ENCODE measurements at regions not wholly inside any gene's neighbourhood (a gene's known extent, or its start where the extent isn't known, plus 50 kb on each side); places are given as distances from the start of the nearest gene placed in this dataset.

DNA sequence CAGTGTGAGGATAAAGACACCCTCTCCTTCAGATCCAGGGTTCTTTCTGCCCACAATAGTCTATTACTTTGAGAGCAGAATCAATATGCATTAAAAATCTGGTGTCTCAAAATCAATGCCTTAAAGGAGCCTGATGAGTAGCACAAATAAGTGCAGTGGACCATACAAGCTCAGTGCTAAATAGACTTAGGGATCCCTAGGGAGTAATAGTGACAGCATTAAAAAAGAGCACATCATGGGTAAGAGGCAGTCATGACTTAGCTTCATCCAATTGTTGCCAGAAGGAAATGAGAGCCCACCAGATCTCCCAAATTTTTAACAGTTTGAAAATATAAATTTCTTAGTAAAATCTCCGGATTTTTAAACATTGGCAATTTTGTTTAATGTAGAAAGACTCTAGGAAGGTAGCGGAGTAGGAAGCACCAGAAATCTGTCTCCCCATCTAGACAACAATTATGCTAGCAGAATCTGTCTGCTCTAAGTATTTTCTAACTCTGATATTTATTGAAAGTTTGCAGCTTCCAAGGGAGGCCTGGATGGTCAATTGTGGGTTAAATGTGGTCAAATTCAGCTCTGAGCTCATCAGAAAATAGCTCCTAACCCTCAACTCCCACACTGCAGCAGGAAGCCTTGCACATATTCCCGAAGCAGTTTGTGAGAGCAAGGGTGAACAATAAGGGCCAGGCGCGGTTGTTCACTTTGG is 443.9 kb downstream of the TLE1 start:
- intact Hi-C loops (cut with DNase I) = no loop called here
- Histone ChIP-seq H3K9me3 (peaks cover 0 to 15% (median 0%) of the 10 kb centered on the region in 12 donors), H3K27me3 (no peaks in the 10 kb centered on the region), H3K27ac (no peak overlapping the region), H3K4me1 (no peaks in the 10 kb centered on the region), H3K4me3 (no peak overlapping the region), H3K36me3 (no peaks in the 10 kb centered on the region)
- ATAC-seq (no peak), DNase-seq (no peak)
- 65 to 72% (median 68%) methylated on average over 5 of the region's 5 CpGs for WGBS, 4 donors
- TF ChIP-seq, protein P1, sequence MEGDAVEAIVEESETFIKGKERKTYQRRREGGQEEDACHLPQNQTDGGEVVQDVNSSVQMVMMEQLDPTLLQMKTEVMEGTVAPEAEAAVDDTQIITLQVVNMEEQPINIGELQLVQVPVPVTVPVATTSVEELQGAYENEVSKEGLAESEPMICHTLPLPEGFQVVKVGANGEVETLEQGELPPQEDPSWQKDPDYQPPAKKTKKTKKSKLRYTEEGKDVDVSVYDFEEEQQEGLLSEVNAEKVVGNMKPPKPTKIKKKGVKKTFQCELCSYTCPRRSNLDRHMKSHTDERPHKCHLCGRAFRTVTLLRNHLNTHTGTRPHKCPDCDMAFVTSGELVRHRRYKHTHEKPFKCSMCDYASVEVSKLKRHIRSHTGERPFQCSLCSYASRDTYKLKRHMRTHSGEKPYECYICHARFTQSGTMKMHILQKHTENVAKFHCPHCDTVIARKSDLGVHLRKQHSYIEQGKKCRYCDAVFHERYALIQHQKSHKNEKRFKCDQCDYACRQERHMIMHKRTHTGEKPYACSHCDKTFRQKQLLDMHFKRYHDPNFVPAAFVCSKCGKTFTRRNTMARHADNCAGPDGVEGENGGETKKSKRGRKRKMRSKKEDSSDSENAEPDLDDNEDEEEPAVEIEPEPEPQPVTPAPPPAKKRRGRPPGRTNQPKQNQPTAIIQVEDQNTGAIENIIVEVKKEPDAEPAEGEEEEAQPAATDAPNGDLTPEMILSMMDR (IDR thresholded peaks at IDR 0.05) = no peak
- TF ChIP-seq POLR2A (IDR thresholded peaks at IDR 0.05) = no peak

DNA sequence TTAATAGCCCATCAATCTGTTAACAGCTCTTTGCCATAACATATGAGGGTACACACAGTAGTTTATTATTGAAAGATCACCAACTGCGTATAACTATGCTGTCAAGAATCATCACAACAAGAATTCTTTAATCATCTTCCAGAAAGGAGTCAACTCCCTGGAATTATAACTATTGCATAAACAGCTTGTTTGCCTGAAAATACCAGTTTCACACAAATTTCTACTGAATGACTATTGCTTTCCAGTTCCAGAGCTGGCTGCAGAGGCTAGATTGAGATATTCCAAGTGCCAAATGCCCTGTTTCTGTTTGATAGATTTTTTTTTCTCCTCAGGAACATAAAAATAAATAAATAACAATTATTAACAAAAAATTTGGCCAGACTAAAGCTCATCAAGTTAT is 444.7 kb downstream of the TLE1 start:
- no peaks in the 10 kb centered on the region for H3K36me3 ChIP-seq
- no peak for DNase-seq
- no peak overlapping the region for H3K27ac ChIP-seq
- WGBS, 4 donors = 87 to 97% (median 93%) methylated on average over 1 of the region's 1 CpG
- intact Hi-C loops (cut with DNase I) = no loop called here
- no peaks in the 10 kb centered on the region for H3K4me1 ChIP-seq
- no peak overlapping the region for H3K4me3 ChIP-seq
- ATAC-seq = no peak
- TF ChIP-seq, protein P1 (IDR thresholded peaks at IDR 0.05) = no peak
- no peak for TF ChIP-seq POLR2A (IDR thresholded peaks at IDR 0.05)
- H3K9me3 ChIP-seq = peaks cover 0 to 8% (median 0%) of the 10 kb centered on the region in 12 donors
- H3K27me3 ChIP-seq = no peaks in the 10 kb centered on the region

DNA sequence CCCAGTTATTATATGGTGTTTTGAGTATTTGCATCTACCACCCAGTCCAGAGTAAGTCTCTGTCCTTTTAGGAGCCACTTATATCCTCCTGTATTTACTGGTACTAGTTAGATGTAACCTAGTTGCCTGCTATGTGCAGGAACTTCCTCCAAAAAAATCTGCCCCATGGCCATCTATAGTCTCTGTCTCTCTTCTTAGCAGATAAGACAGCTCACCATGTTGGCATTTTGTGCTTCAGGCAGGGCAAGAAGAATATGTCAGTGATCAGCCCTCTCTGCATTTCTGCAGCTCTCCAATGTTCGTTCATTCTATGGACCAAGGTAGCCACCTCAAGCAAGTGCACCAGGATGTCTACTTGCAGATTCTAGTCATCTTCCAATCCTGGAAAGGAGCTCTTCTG is 446.5 kb downstream of the TLE1 start:
- Histone ChIP-seq H3K27ac (no peak overlapping the region), H3K27me3 (no peaks in the 10 kb centered on the region), H3K4me3 (no peak overlapping the region), H3K4me1 (no peaks in the 10 kb centered on the region), H3K36me3 (no peaks in the 10 kb centered on the region), H3K9me3 (peaks cover 0 to 3% (median 0%) of the 10 kb centered on the region in 12 donors)
- 88 to 100% (median 93%) methylated on average over 1 of the region's 1 CpG for WGBS, 4 donors
- DNase-seq (no peak), ATAC-seq (no peak)
- TF ChIP-seq, protein P1 (IDR thresholded peaks at IDR 0.05) = no peak
- TF ChIP-seq POLR2A (IDR thresholded peaks at IDR 0.05) = no peak
- intact Hi-C loops (cut with DNase I) = no loop called here

DNA sequence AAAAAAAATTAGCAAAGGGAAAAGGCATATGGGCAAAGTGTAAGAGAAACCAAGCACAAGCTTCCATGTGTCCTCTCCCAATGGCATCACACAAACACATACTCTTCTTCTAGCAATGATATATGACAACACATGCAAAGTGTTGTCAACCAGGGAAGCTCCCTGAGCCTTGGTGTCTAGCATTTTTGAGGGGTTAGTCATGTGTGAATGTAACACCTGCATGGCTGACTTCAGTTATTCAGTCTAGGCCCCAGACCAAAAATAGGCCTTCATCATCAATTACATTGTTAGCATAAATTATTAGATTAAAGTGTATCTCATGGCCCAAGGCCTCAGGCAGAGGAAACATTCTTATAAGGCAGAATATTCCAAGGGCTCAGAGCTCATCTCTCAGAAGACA is 450.0 kb downstream of the TLE1 start:
- DNase-seq (no peak), ATAC-seq (no peak)
- H3K9me3 ChIP-seq = no peaks in the 10 kb centered on the region
- intact Hi-C loops (cut with DNase I) = no loop called here
- no peaks in the 10 kb centered on the region for H3K36me3 ChIP-seq
- no peaks in the 10 kb centered on the region for H3K27me3 ChIP-seq
- H3K27ac ChIP-seq = no peak overlapping the region
- TF ChIP-seq POLR2A (IDR thresholded peaks at IDR 0.05) = no peak
- TF ChIP-seq, protein P1 (IDR thresholded peaks at IDR 0.05) = no peak
- H3K4me1 ChIP-seq = no peaks in the 10 kb centered on the region
- H3K4me3 ChIP-seq = no peak overlapping the region
